Body of pancreas (tissue), 4 donors: ENCODE measurements at regions not wholly inside any gene's neighbourhood (a gene's known extent, or its start where the extent isn't known, plus 50 kb on each side); places are given as distances from the start of the nearest gene placed in this dataset.

Source experiments
- ATAC-seq: fragments of 150-250 bp; one replicate; pipeline ENCODE4 v1.9.1; 2016
- DNase-seq, 4 donors: peaks; one replicate each; pipeline ENCODE4 v3.0.0-alpha.2; 2019
- H3K27ac ChIP-seq, 4 donors: fragments of 200-600 bp; sonication (generic); 1 replicate in 3 of 4; 2 replicates in 1 of 4; pipeline versions ENCODE4 v1.5.1 to v1.6.1; 2016 to 2019; ENCODE audit warnings: mild to moderate bottlenecking in 1 of 4, mixed read lengths in 1 of 4, moderate library complexity in 1 of 4
- H3K27me3 ChIP-seq, 2 donors: fragments of 200-600 bp; sonication (generic); one replicate each; pipeline ENCODE4 v1.6.0; 2016; ENCODE audit warnings: mild to moderate bottlenecking in 1 of 2
- H3K36me3 ChIP-seq, 2 donors: fragments of 200-600 bp; sonication (generic); replicated peaks in 1 of 2; 2 replicates each; pipeline ENCODE4 v1.5.1; 2016; ENCODE audit warnings: low read depth in 2 of 2; ENCODE audit not compliant: insufficient read depth in 1 of 2
- H3K4me1 ChIP-seq: fragments of 200-600 bp; sonication (generic); one replicate; pipeline ENCODE4 v1.6.0; 2016
- H3K4me3 ChIP-seq, 2 donors: fragments of 200-600 bp; sonication (generic); 1 replicate in 1 of 2; 2 replicates in 1 of 2; pipeline ENCODE4 v1.5.1; 2016 to 2019
- H3K9me3 ChIP-seq, 3 donors: fragments of 200-600 bp; sonication (generic); 1 replicate in 2 of 3; 2 replicates in 1 of 3; pipeline ENCODE4 v1.5.1; 2016
- CTCF ChIP-seq, 7 experiments: fragments of 450-650 bp in 4 of 7; fragments of 200-600 bp in 3 of 7; sonication (generic) in 3 of 7; IDR thresholded peaks; one replicate each; pipeline ENCODE4 v1.5.1; 2016 to 2019; ENCODE audit warnings: antibody characterized with exemption in 7 of 7
- POLR2A ChIP-seq, 3 donors: fragments of 450-650 bp; IDR thresholded peaks; one replicate each; pipeline ENCODE4 v1.6.1; 2016; ENCODE audit warnings: antibody characterized with exemption in 3 of 3, mild to moderate bottlenecking in 2 of 3
- WGBS, 2 donors: methylation state at CpG; one replicate each; pipeline ENCODE4 v1.1.5; 2017; 5-methylcytosine and 5-hydroxymethylcytosine counted together
- intact Hi-C: fragments of 100-400 bp; cut with DNase I; formaldehyde crosslinking; loops from one replicate; pipeline ENCODE4 v1.15.1; 2023

DNA sequence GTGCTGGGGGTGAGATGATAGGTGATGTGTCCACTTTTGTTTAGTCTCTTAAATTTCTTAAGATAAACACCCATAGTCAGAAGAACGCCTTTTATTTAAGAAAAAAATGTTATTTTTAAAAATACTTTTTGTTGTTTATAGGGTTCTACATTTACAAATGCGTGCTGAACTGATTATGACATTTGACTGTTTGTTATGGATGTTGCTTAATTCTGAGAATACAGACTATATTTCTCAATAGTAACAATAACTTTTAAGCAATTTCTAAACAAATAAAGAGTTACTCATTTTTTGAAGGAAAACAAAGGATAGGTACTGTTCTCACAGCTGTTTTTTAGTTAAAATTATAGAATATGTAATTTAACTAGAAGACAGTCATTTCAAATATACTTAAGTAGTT, 249.9 kb upstream of the GBE1 start:
- ATAC-seq (no peak), DNase-seq (no peak)
- Histone ChIP-seq H3K9me3 (no peaks in the 10 kb centered on the region), H3K4me3 (no peak overlapping the region), H3K27ac (no peak overlapping the region), H3K27me3 (no peaks in the 10 kb centered on the region), H3K36me3 (no peaks in the 10 kb centered on the region), H3K4me1 (no peaks in the 10 kb centered on the region)
- intact Hi-C loops = no loop called here
- WGBS, 2 donors = 80 to 82% methylated on average over 2 of the region's 2 CpGs
- TF ChIP-seq POLR2A (IDR thresholded peaks at IDR 0.05) (no peak), CTCF (IDR thresholded peaks at IDR 0.05) (no peak)

GRCh38 chr3:82005266-82005665, 243.8 kb upstream of the GBE1 start:
- H3K4me1 ChIP-seq = peaks cover 14% of the 10 kb centered on the region
- no peak for ATAC-seq
- no peak for TF ChIP-seq CTCF (IDR thresholded peaks at IDR 0.05)
- TF ChIP-seq POLR2A (IDR thresholded peaks at IDR 0.05) = no peak
- no peaks in the 10 kb centered on the region for H3K9me3 ChIP-seq
- H3K27ac ChIP-seq = no peak overlapping the region
- intact Hi-C loops = no loop called here
- no peaks in the 10 kb centered on the region for H3K27me3 ChIP-seq
- no peak overlapping the region for H3K4me3 ChIP-seq
- DNase-seq = no peak
- H3K36me3 ChIP-seq = no peaks in the 10 kb centered on the region
- WGBS, 2 donors = 72 to 78% methylated on average over 3 of the region's 3 CpGs

DNA sequence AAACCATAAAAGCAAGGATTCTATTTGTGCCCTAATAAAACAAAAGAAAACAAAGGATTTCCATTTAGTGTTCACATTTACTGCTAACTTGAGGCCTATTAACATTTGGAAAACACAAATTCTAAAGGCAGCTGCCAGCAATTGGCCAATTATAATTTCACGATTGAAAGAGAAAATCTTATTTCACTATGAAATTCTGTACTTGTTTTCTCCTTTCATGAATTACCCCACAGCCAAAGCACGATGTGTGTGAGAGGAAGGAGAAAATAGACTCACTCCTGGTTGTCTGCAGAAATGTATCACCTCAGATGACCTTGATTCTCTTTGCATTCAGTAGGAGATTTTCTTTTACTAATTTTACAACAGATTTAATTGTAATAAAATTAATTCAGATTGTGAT, 242.8 kb upstream of the GBE1 start:
- Histone ChIP-seq H3K27me3 (no peaks in the 10 kb centered on the region), H3K4me3 (no peak overlapping the region), H3K4me1 (peaks cover 14% of the 10 kb centered on the region), H3K36me3 (no peaks in the 10 kb centered on the region), H3K27ac (no peak overlapping the region), H3K9me3 (no peaks in the 10 kb centered on the region)
- DNase-seq (no peak), ATAC-seq (no peak)
- intact Hi-C loops = no loop called here
- 77 to 89% methylated on average over 2 of the region's 2 CpGs for WGBS, 2 donors
- TF ChIP-seq CTCF (IDR thresholded peaks at IDR 0.05) (no peak), POLR2A (IDR thresholded peaks at IDR 0.05) (no peak)

DNA sequence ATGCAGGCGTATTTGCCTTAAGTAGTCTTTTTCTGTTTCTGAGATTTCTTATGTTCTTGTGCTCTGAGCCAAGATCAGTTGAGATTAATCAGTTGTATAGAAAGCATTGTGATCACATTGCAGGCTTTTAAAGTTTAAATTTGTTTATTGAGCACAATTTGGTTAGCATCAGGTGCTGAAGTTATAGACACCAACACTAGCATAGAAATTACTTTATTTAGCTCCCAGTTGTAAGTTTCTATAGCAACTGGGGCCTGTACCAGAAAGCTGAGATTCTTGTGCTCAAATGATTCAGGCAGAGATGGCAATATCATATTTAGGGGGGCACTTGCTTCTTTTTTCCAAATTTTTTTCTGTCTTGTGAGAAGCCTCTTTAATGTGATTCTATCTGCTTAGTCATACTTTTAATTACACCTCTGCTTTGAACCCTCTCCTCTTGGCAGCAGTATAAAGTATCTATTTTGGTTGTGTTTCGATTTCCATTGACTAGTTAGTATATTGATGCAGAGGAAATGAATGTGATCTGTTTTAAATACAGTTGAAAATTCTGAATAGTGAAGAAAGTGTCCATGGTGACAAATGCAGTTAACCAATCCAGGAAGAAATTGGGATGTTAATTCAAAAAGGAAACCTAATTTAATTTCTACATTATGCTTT, 241.7 kb upstream of the GBE1 start:
- DNase-seq (no peak), ATAC-seq (no peak)
- Histone ChIP-seq H3K36me3 (no peaks in the 10 kb centered on the region), H3K4me1 (peaks cover 14% of the 10 kb centered on the region), H3K27me3 (no peaks in the 10 kb centered on the region), H3K4me3 (no peak overlapping the region), H3K27ac (no peak overlapping the region), H3K9me3 (no peaks in the 10 kb centered on the region)
- intact Hi-C loops = no loop called here
- no peak for TF ChIP-seq POLR2A (IDR thresholded peaks at IDR 0.05)
- no peak for TF ChIP-seq CTCF (IDR thresholded peaks at IDR 0.05)
- WGBS, 2 donors = 85 to 87% methylated on average over 2 of the region's 2 CpGs

DNA sequence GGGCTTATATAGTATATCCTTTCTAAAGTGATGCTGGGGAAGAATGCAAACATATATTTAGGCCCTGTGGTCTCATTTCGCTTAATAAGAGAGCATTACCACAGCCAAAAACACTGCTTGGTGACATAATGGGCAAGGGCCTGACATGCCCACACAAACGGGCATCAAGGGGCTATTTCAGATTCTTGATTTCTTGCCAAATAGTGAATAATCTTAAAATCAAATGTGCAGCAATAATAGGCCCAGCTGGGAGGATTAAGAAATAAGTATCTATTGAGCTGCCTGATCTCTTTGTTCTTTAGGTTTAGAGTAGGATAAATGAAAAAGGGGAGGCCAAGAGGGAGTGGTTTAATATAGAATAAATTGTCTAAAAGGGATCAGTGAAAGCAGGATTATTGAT, 241.0 kb upstream of the GBE1 start:
- TF ChIP-seq CTCF (IDR thresholded peaks at IDR 0.05) = no peak
- TF ChIP-seq POLR2A (IDR thresholded peaks at IDR 0.05) = no peak
- Histone ChIP-seq H3K27ac (no peak overlapping the region), H3K4me1 (peaks cover 14% of the 10 kb centered on the region), H3K9me3 (no peaks in the 10 kb centered on the region), H3K4me3 (no peak overlapping the region), H3K36me3 (no peaks in the 10 kb centered on the region), H3K27me3 (no peaks in the 10 kb centered on the region)
- no peak for ATAC-seq
- WGBS, 2 donors = 77 to 81% methylated on average over 2 of the region's 2 CpGs
- intact Hi-C loops = no loop called here
- no peak for DNase-seq
